ENCODE measurements at regions not wholly inside any gene's neighbourhood (a gene's known extent, or its start where the extent isn't known, plus 50 kb on each side); places are given as distances from the start of the nearest gene placed in this dataset.
"Not testable (repeated sequence)": the region's sequence is repeated elsewhere in the genome, so short reads cannot be mapped to it uniquely, and the experiment has no call there.

DNA sequence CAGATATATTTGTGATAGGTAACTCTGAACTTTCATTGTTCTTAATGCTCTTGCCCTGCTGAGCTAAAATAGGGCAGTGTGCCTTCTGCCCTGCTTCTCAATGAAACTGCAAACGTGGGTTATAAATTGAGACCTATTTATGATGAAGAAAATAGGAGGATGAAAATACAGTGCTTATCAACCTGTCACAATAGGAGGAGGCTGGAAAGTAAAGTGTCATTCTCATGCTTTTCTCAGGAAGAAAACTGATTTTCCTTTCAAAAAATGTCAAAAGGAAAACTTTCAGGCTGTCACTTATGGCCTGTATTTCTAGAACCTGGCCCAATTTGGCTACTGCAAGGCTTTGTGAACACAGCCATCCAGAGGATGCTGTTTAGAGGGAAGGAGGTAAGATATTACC, 130.3 kb upstream of the TUSC1 start:
- TF ChIP-seq, protein P1, sequence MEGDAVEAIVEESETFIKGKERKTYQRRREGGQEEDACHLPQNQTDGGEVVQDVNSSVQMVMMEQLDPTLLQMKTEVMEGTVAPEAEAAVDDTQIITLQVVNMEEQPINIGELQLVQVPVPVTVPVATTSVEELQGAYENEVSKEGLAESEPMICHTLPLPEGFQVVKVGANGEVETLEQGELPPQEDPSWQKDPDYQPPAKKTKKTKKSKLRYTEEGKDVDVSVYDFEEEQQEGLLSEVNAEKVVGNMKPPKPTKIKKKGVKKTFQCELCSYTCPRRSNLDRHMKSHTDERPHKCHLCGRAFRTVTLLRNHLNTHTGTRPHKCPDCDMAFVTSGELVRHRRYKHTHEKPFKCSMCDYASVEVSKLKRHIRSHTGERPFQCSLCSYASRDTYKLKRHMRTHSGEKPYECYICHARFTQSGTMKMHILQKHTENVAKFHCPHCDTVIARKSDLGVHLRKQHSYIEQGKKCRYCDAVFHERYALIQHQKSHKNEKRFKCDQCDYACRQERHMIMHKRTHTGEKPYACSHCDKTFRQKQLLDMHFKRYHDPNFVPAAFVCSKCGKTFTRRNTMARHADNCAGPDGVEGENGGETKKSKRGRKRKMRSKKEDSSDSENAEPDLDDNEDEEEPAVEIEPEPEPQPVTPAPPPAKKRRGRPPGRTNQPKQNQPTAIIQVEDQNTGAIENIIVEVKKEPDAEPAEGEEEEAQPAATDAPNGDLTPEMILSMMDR (IDR thresholded peaks at IDR 0.05; ENCODE audit: insufficient read depth, missing control alignments), result no peak
- FAIRE-seq, result no peak
- no peak for DNase-seq (ENCODE audit: insufficient read length, low spot score)

DNA sequence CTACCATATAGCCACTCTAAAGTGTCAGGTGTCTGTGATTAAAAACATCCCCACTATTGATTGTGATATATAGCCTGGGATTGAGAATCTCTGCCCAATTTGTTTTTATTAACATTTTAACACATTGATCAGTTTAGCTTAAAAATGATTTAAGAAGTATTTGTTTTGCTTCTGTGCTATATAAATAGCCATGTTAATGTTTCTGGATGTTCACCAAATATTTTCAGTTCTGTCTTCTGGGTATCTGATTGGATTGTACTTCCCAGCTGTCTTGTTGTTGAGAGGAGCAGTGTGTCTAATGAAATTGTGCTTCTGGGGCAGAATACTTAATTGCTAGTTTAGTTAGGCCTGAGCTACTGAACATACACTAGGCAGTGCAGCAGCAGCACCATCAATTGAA, 126.6 kb upstream of the TUSC1 start:
- no peak for FAIRE-seq
- TF ChIP-seq, protein P1 (IDR thresholded peaks at IDR 0.05; ENCODE audit: insufficient read depth, missing control alignments), result no peak

DNA sequence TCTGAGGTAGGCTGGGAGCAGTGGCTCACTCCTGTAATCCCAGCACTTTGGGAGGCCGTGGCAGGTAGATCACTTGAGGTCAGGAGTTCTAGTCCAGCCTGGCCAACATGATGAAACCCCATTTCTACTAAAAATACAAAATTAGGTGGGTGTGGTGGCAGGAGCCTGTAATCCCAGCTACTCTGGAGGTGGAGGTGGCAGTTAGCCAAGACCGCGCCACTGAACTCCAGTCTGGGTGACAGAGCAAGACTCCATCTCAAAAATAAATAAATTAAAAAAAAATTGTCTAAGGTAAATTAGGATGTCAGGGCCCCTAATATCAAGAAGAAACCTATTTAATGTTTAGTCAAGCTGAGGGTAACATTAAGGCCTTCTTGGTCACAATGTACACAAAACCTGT, 123.7 kb upstream of the TUSC1 start:
- DNase-seq (ENCODE audit: insufficient read length, low spot score); FAIRE-seq: not testable (repeated sequence)

More for the DNA sequence above, 126.6 kb upstream of the TUSC1 start:
- DNase-seq (ENCODE audit: insufficient read length, low spot score), result no peak

DNA sequence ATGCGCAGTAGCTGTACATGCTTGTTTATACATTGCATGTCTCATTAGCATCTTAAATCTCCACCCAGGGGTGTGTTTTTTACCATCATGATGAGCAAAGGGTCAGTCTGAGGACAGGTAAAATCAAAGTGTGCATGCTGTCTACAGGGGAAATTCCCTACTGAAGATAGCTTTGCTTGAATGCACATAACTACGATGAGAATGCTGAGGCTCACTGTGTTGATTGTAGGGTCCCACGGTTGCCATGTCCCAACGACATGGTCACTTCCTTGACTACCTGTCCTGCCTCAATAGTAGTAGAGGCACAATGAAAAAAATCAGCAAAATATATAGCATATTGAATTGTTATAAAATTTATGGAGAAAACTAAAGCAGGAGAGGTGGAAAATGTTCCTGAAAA, 95.6 kb upstream of the TUSC1 start:
- TF ChIP-seq, protein P1 (IDR thresholded peaks at IDR 0.05; ENCODE audit: insufficient read depth, missing control alignments), result no peak
- FAIRE-seq, result no peak
- no peak for DNase-seq (ENCODE audit: insufficient read length, low spot score)

DNA sequence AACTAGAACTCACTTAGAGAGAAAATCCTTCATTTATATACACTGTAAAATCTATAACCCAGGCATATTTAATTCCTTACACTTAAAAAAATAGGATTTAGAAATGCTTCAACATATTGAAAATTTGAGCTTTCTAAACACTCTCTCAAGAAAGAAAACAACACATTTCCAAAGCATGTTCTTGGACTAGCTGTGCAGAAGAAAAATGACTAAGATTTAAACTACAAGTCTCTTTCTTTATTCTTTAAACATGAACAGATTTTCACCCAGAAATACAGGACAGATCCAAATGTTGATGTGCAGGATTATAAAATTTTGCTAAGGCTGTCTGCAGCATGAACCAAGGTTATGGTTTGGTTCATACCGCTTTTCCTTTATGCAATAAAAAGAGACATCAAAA, 77.7 kb upstream of the TUSC1 start:
- TF ChIP-seq, protein P1 (IDR thresholded peaks at IDR 0.05; ENCODE audit: insufficient read depth, missing control alignments), result no peak
- no peak for DNase-seq (ENCODE audit: insufficient read length, low spot score)
- FAIRE-seq, result no peak

DNA sequence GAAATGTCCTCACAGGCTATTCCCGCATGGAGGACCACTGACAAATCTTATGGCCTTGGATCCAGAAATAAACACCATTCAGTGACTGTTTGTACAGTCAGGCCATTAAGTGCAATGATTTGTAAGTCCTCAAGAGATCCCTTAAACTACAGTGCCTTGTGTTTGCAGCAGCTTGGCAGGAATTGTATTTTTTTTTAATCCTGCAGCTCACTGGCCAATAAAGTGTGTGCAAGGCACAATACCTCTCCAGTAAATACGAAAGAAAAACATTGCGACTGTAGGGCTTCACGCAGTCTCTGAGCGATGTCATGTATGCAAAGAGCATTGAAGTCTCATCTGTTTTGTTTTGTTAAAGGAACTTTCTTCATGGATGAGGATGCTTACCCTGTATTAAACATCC, 74.2 kb upstream of the TUSC1 start:
- FAIRE-seq (no peak), DNase-seq (ENCODE audit: insufficient read length, low spot score) (no peak)
- TF ChIP-seq, protein P1 (IDR thresholded peaks at IDR 0.05; ENCODE audit: insufficient read depth, missing control alignments), result no peak

DNA sequence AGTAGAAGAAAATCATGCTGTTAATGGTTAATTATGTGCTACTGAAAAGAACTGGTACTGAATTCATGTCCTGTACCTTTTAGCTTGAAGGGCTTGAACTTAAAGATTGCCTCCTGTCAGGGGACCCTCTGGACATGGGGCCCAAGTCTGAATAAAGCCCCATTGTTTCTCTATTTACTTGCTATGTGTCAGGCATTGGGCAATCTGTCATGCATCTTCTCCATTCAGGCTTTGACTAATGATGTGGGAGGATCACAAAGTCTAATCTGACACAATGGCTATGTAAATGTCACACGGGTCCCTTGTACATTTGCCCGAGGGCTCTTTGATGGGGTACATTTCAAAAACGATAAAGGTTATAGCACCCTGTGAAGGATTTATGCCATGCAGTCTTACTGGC, 64.0 kb upstream of the TUSC1 start:
- FAIRE-seq, result no peak
- no peak for DNase-seq (ENCODE audit: insufficient read length, low spot score)
- TF ChIP-seq, protein P1 (IDR thresholded peaks at IDR 0.05; ENCODE audit: insufficient read depth, missing control alignments), result no peak

DNA sequence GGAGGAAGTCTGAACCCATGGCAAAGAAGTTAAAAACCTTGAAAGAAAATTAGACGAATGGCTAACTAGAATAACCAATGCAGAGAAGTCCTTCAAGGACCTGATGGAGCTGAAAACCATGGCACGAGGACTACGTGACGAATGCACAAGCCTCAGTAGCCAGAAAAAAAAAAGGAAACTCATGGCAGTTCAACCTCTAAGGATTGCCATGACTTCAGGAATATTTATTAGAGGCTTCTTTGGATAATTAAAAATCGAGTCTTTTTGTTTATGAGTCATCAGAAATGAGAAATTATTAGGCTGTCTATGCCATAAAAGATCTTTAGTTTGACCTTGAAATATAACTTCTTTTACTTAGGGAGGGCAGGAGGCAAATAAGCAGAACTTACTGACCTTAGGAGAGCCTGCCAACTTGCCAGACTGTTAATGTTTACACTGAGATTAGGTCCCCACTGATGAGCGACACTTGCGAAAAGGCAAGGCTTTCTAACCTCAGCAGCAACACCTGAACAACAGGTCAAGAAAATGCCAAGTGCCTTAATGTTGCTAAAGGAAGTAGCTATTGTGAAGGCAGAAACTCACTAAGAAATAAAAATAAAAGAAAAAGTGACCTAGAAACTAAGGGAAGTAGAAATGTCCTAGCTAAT, 55.2 kb upstream of the TUSC1 start:
- no peak for DNase-seq (ENCODE audit: insufficient read length, low spot score)
- FAIRE-seq, result no peak
- TF ChIP-seq, protein P1 (IDR thresholded peaks at IDR 0.05; ENCODE audit: insufficient read depth, missing control alignments), result no peak

DNA sequence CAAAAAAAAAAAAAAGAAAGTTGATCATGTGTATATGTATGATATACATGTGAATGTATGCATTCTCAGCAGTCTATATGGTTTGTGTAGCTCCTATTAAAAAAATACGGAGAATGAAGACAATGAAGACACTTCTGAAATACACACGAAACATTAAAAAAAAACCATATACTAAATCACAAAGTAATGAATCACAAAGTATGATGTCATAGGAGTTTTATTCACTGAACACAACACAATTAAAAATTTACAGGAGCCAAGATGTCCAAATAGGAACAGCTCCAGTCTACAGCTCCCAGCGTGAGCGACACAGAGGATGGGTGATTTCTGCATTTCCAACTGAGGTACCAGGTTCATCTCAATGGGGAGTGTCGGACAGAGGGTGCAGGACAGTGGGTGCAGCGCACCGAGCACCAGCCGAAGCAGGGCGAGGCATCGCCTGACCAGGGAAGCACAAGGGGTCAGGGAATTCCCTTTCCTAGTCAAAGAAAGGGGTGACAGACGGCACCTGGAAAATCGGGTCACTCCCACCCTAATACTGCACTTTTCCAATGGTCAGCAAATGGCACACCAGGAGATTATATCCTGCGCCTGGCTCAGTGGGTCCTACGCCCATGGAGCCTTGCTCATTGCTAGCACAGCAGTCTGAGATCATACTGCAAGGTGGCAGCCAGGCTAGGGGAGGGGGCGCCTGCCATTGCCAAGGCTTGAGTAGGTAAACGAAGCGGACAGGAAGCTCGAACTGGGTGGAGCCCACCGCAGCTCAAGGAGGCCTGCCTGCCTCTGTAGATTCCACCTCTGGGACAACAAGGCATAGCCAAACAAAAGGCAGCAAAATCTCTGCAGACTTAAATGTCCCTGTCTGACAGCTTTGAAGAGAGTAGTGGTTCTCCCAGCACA, 53.9 kb upstream of the TUSC1 start:
- not testable (repeated sequence) for FAIRE-seq; DNase-seq (ENCODE audit: insufficient read length, low spot score)

Data from D721Med (cell line).